ENCODE measurements at regions not wholly inside any gene's neighbourhood (a gene's known extent, or its start where the extent isn't known, plus 50 kb on each side); places are given as distances from the start of the nearest gene placed in this dataset.

- DNase-seq (ENCODE audit: low read depth), result no peak
- no peak overlapping the region for H3K4me3 ChIP-seq (ENCODE audit: low read depth, low read length)
- no peak for TF ChIP-seq CTCF (IDR thresholded peaks at IDR 0.05; ENCODE audit: insufficient read depth, low read length)
Observed at GRCh38 chr18:78704971-78705461, 274.6 kb upstream of the SALL3 start.

GRCh38 chr18:78709261-78709809, 270.3 kb upstream of the SALL3 start:
- no peak for TF ChIP-seq CTCF (IDR thresholded peaks at IDR 0.05; ENCODE audit: insufficient read depth, low read length)
- H3K4me3 ChIP-seq (ENCODE audit: low read depth, low read length), result no peak overlapping the region
- DNase-seq (ENCODE audit: low read depth), result no peak

- no peak overlapping the region for H3K4me3 ChIP-seq (ENCODE audit: low read depth, low read length)
- no peak for DNase-seq (ENCODE audit: low read depth)
- TF ChIP-seq CTCF (IDR thresholded peaks at IDR 0.05; ENCODE audit: insufficient read depth, low read length), result no peak
Observed at GRCh38 chr18:78711316-78711715, 268.3 kb upstream of the SALL3 start.

- TF ChIP-seq CTCF (IDR thresholded peaks at IDR 0.05; ENCODE audit: insufficient read depth, low read length), result no peak
- DNase-seq (ENCODE audit: low read depth), result no peak
- H3K4me3 ChIP-seq (ENCODE audit: low read depth, low read length), result no peak overlapping the region
Observed at GRCh38 chr18:78711971-78712370, 267.6 kb upstream of the SALL3 start.

- H3K4me3 ChIP-seq (ENCODE audit: low read depth, low read length), result no peak overlapping the region
- no peak for DNase-seq (ENCODE audit: low read depth)
- no peak for TF ChIP-seq CTCF (IDR thresholded peaks at IDR 0.05; ENCODE audit: insufficient read depth, low read length)
Observed at GRCh38 chr18:78713069-78713468, 266.5 kb upstream of the SALL3 start.

GRCh38 chr18:78713726-78714125, 265.9 kb upstream of the SALL3 start:
- no peak overlapping the region for H3K4me3 ChIP-seq (ENCODE audit: low read depth, low read length)
- TF ChIP-seq CTCF (IDR thresholded peaks at IDR 0.05; ENCODE audit: insufficient read depth, low read length), result no peak
- no peak for DNase-seq (ENCODE audit: low read depth)

- no peak for TF ChIP-seq CTCF (IDR thresholded peaks at IDR 0.05; ENCODE audit: insufficient read depth, low read length)
- no peak overlapping the region for H3K4me3 ChIP-seq (ENCODE audit: low read depth, low read length)
- DNase-seq (ENCODE audit: low read depth), result no peak
Observed at GRCh38 chr18:78716022-78716421, 263.6 kb upstream of the SALL3 start.

Measured in fibroblast of the aortic adventitia (primary cell).